ENCODE measurements at regions not wholly inside any gene's neighbourhood (a gene's known extent, or its start where the extent isn't known, plus 50 kb on each side); places are given as distances from the start of the nearest gene placed in this dataset.

GRCh38 chr1:212520746-212521145 lies 87.8 kb upstream of the ATF3 start:
- intact Hi-C loops (cut with micrococcal nuclease), result no loop called here
- DNase-seq (no peak), ATAC-seq (no peak)

GRCh38 chr1:212525479-212526110 lies 83.0 kb upstream of the ATF3 start:
- intact Hi-C loops (cut with micrococcal nuclease), result no loop called here
- ATAC-seq, result peak; percentile 97
- DNase-seq, result peak; percentile 61

DNA sequence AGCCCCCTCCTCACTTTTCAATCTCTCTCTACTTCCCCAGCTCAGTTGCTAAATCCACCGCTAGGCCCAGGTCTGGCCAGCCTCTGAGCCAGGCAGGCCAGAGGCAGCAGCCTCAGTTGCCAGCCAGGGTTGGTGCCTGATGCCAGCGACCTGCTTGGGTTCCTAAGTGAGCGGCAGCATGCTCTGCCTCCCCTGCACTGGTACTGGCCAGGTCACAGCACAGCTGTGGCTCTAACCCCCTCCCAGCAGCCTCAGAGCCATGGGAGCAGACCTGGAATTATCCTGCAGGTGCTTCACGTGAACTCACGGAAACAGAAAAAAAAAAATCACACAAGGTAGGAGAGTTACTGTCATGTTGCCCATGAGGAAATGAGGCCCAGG lies 82.5 kb upstream of the ATF3 start:
- DNase-seq (peak; percentile 31), ATAC-seq (peak; percentile 52)
- intact Hi-C loops (cut with micrococcal nuclease), result no loop called here

DNA sequence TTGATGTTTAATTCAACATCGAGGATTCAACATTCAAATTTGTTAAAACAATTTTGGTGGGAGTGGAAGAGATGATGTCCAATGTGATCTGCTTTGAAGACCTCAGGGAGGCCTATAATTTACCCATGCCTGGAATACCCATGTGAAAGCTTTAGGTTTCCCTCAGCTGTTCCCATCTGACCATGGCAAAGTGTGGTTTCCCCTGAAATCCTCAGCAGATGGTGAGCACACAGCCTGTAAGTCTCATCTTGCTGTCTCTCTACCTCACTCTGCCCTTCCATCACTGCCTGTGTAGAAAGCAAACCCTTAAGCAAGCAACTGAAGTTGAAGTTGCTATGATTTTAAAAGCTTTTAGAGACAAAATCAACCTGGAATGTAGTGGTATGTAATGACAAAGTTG lies 80.1 kb upstream of the ATF3 start:
- intact Hi-C loops (cut with micrococcal nuclease), result no loop called here
- ATAC-seq, result no peak
- no peak for DNase-seq

DNA sequence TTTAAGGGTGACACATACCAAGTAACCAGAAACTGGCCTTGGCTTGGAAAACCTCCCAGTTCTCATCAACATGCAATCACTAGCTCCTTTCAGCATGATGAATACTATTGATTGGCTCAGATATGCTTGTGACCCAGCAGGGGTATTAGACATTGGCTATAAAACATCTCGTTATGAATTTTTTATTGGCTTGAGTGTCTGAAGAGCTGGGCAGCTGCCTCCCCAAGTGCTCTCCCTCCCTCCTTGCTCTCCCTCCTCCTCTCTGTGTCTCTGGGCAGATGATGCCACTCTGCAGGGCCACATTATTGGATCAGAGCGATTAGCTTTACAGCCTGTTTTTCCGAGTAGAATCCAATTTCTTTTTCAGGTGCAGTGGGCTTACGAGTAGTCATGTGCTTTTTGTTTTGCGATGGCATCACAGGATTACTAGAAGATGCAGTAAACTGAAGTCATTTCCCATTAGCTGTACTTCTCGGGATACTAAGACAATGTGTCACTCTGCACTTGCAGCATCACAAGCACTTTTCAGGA lies 79.3 kb upstream of the ATF3 start:
- DNase-seq (no peak), ATAC-seq (no peak)
- intact Hi-C loops (cut with micrococcal nuclease), result no loop called here

GRCh38 chr1:212531267-212531666 lies 77.3 kb upstream of the ATF3 start:
- intact Hi-C loops (cut with micrococcal nuclease), result no loop called here
- ATAC-seq, result no peak
- no peak for DNase-seq

- ATAC-seq (no peak), DNase-seq (no peak)
- intact Hi-C loops (cut with micrococcal nuclease), result no loop called here
These were observed 76.8 kb upstream of the ATF3 start for GRCh38 chr1:212531796-212532195.

GRCh38 chr1:212532469-212533147 lies 76.0 kb upstream of the ATF3 start:
- intact Hi-C loops (cut with micrococcal nuclease), result no loop called here
- DNase-seq, result no peak
- ATAC-seq, result no peak

GRCh38 chr1:212533148-212533517 lies 75.4 kb upstream of the ATF3 start:
- no peak for ATAC-seq
- no peak for DNase-seq
- intact Hi-C loops (cut with micrococcal nuclease), result no loop called here

DNA sequence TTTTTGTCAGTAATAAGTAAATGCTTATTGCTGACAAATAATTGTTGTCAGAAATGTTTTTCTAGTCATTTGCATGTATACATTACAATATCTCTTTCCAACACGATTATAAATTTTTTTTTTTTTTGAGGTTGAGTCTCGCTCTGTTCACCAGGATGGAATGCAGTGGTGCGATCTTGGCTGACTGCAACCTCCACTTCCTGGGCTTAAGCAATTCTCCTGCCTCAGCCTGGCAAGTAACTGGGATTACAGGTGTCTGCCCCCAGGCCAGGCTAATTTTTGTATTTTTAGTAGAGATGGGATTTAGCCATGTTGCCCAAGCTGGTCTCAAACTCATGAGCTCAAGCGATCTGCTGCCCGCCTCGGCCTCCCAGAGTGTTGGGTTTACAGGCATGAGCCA lies 72.0 kb upstream of the ATF3 start:
- ATAC-seq (no peak), DNase-seq (no peak)
- intact Hi-C loops (cut with micrococcal nuclease), result no loop called here

- intact Hi-C loops (cut with micrococcal nuclease), result no loop called here
- ATAC-seq (no peak), DNase-seq (no peak)
These were observed 71.0 kb upstream of the ATF3 start for GRCh38 chr1:212537610-212538009.

GRCh38 chr1:212539737-212540430 lies 68.7 kb upstream of the ATF3 start:
- intact Hi-C loops (cut with micrococcal nuclease), result no loop called here
- DNase-seq (no peak), ATAC-seq (no peak)

- intact Hi-C loops (cut with micrococcal nuclease), result no loop called here
- ATAC-seq, result peak; percentile 54
- DNase-seq, result no peak
These were observed 65.8 kb upstream of the ATF3 start for GRCh38 chr1:212542761-212543187.

GRCh38 chr1:212544110-212544509 lies 64.5 kb upstream of the ATF3 start:
- DNase-seq (no peak), ATAC-seq (no peak)
- intact Hi-C loops (cut with micrococcal nuclease), result no loop called here

DNA sequence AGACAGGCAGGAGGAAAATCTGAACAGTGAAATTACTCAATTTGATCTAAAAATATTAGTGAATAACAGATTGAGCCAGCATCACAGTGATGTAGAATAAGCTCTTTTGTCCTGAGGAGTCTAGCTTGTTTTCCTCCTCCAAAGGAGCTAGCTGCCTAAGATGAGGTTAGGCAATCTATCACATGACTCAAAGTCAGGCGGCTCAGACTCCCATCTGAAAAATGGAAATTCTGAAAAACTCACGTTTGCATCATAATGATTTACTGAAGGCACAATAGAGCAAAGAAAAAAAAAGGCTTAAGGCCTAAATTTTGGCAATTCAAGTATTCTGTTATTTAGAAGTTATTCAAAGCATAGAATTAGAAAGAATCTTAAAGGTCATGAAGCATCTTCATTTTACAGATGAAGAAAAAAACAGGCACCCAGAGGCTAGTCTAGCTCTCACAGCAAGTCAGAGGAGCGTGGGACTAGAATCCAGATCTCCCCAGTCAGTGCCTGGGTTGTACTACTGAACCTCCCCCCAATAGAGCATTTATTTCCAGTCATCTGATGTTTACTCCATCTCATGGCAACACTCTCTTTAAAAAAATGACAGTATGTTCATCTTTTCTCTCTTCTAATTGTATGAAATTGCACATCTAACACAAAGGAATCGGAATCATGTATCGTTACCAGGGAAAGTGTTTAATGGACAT lies 62.5 kb upstream of the ATF3 start:
- intact Hi-C loops (cut with micrococcal nuclease), result no loop called here
- no peak for DNase-seq
- peak; percentile 66 for ATAC-seq

GRCh38 chr1:212549503-212550017 lies 59.0 kb upstream of the ATF3 start:
- ATAC-seq (no peak), DNase-seq (no peak)
- intact Hi-C loops (cut with micrococcal nuclease), result no loop called here

DNA sequence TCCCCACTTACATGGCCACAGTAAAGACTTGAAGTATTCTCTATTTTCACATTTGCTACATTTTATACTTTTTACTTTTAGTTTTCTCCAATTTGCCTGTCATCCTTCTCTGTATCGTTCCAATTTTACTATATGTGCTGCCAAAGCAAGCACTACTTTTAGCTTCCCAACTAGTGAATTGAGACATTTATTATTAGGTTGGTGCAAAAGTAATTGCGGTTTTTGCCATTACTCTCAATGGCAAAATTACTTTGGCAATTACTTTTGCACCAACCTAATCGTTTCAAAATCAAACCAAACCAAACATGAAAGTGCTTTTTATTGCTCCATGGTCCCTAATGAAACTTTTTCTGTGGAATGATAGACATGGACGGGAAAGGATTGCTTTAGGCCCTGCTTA lies 56.6 kb upstream of the ATF3 start:
- ATAC-seq (no peak), DNase-seq (no peak)
- intact Hi-C loops (cut with micrococcal nuclease), result no loop called here

- ATAC-seq, result no peak
- intact Hi-C loops (cut with micrococcal nuclease), result no loop called here
These were observed 54.9 kb upstream of the ATF3 start for GRCh38 chr1:212553676-212554075.

GRCh38 chr1:212554401-212554800 lies 54.2 kb upstream of the ATF3 start:
- DNase-seq (no peak), ATAC-seq (no peak)
- intact Hi-C loops (cut with micrococcal nuclease), result no loop called here

More at GRCh38 chr1:212553676-212554075, 54.9 kb upstream of the ATF3 start:
- no peak for DNase-seq

DNA sequence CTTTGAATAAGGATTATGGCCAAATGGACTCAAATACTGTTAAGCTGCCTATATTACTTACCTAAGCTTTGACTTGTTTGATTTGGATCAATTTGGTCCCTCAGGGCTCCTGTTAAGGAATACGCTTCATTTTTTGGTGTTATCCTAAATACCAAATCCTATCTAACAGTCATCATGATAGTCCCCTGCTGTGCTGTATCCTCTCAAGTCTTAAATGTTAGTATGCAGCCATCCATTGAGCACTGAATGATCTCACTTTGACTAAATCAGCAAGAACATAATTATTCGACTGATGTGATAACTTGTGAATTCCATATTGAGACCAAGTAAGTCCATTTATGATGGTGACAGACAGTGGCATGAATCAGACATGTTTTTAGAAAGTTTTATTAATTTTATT lies 53.1 kb upstream of the ATF3 start:
- DNase-seq (no peak), ATAC-seq (no peak)
- intact Hi-C loops (cut with micrococcal nuclease), result no loop called here

Measured in left ventricle myocardium superior (tissue), 1 donor.